Osteocyte (in vitro differentiated cells): ENCODE measurements at regions not wholly inside any gene's neighbourhood (a gene's known extent, or its start where the extent isn't known, plus 50 kb on each side); places are given as distances from the start of the nearest gene placed in this dataset.

Source experiments
- DNase-seq: peaks from one replicate; pipeline ENCODE4 v3.0.0; 2021; ENCODE audit warnings: mixed read lengths; ENCODE audit not compliant: unreplicated experiment; ENCODE audit errors: extremely low spot score
- H3K27ac Mint-ChIP-seq: one replicate; pipeline ENCODE4 v1.8.0; 2021; ENCODE audit warnings: mild to moderate bottlenecking, mixed read lengths; ENCODE audit not compliant: unreplicated experiment
- H3K27me3 Mint-ChIP-seq: one replicate; pipeline ENCODE4 v1.8.0; 2021; ENCODE audit warnings: mixed read lengths; ENCODE audit not compliant: unreplicated experiment
- H3K36me3 Mint-ChIP-seq: one replicate; pipeline ENCODE4 v1.8.0; 2021; ENCODE audit warnings: mixed read lengths; ENCODE audit not compliant: unreplicated experiment
- H3K4me1 Mint-ChIP-seq: one replicate; pipeline ENCODE4 v1.8.0; 2021; ENCODE audit warnings: mixed read lengths; ENCODE audit not compliant: unreplicated experiment
- H3K4me3 Mint-ChIP-seq: one replicate; pipeline ENCODE4 v1.8.0; 2021; ENCODE audit warnings: mild to moderate bottlenecking, moderate library complexity, mixed read lengths; ENCODE audit not compliant: unreplicated experiment
- H3K9me3 Mint-ChIP-seq: one replicate; pipeline ENCODE4 v1.8.0; 2021; ENCODE audit warnings: mixed read lengths; ENCODE audit not compliant: unreplicated experiment
- CTCF ChIP-seq: fragments of 200-600 bp; sonication (generic); IDR thresholded peaks from 2 replicates; pipeline ENCODE4 v1.5.0; 2021; ENCODE audit warnings: antibody characterized with exemption, mild to moderate bottlenecking, moderate library complexity

- Mint-ChIP-seq H3K9me3 (peaks cover 8% of the 10 kb centered on the region), H3K27ac (peak overlapping the region; percentile 2), H3K4me1 (peaks cover 30% of the 10 kb centered on the region), H3K36me3 (peaks cover 3% of the 10 kb centered on the region), H3K27me3 (peaks cover 8% of the 10 kb centered on the region), H3K4me3 (no peak overlapping the region)
- TF ChIP-seq CTCF, result no peak
- peak; percentile 79 for DNase-seq
Observed at GRCh38 chr20:4083098-4083865, 65.3 kb upstream of the SMOX start.

- Mint-ChIP-seq H3K9me3 (peaks cover 8% of the 10 kb centered on the region), H3K27me3 (peaks cover 12% of the 10 kb centered on the region), H3K4me1 (peaks cover 30% of the 10 kb centered on the region), H3K36me3 (peaks cover 3% of the 10 kb centered on the region), H3K4me3 (no peak overlapping the region), H3K27ac (peak overlapping the region; percentile 63)
- no peak for TF ChIP-seq CTCF
- peak; percentile 60 for DNase-seq
Observed at GRCh38 chr20:4082406-4083097, 66.1 kb upstream of the SMOX start.

- H3K36me3 Mint-ChIP-seq, result peaks cover 3% of the 10 kb centered on the region
- H3K9me3 Mint-ChIP-seq, result peaks cover 8% of the 10 kb centered on the region
- peaks cover 30% of the 10 kb centered on the region for H3K4me1 Mint-ChIP-seq
- TF ChIP-seq CTCF, result no peak
- peaks cover 18% of the 10 kb centered on the region for H3K27me3 Mint-ChIP-seq
- H3K4me3 Mint-ChIP-seq, result no peak overlapping the region
- H3K27ac Mint-ChIP-seq, result no peak overlapping the region
- DNase-seq, result no peak
Observed at GRCh38 chr20:4081421-4081820, 66.1 kb upstream of the RNF24 start.

- H3K36me3 Mint-ChIP-seq, result peaks cover 2% of the 10 kb centered on the region
- peaks cover 33% of the 10 kb centered on the region for H3K27me3 Mint-ChIP-seq
- no peak overlapping the region for H3K27ac Mint-ChIP-seq
- no peak for TF ChIP-seq CTCF
- peaks cover 3% of the 10 kb centered on the region for H3K9me3 Mint-ChIP-seq
- H3K4me3 Mint-ChIP-seq, result no peak overlapping the region
- H3K4me1 Mint-ChIP-seq, result no peaks in the 10 kb centered on the region
- DNase-seq, result no peak
Observed at GRCh38 chr20:4076671-4077070, 61.3 kb upstream of the RNF24 start.

- Mint-ChIP-seq H3K4me1 (peaks cover 4% of the 10 kb centered on the region), H3K9me3 (no peaks in the 10 kb centered on the region), H3K4me3 (no peak overlapping the region), H3K27ac (no peak overlapping the region), H3K27me3 (peaks cover 33% of the 10 kb centered on the region), H3K36me3 (no peaks in the 10 kb centered on the region)
- no peak for DNase-seq
- no peak for TF ChIP-seq CTCF
Observed at GRCh38 chr20:4076033-4076432, 60.7 kb upstream of the RNF24 start.
